CD4-positive, alpha-beta T cell treated with Interleukin-6 at 100 ng/mL for 8 hours (primary cell): ENCODE measurements at regions not wholly inside any gene's neighbourhood (a gene's known extent, or its start where the extent isn't known, plus 50 kb on each side); places are given as distances from the start of the nearest gene placed in this dataset.

Experiments used
- DNase-seq: peaks from one replicate; pipeline ENCODE4 v3.0.0-alpha.2; 2020; ENCODE audit warnings: mixed read lengths, low spot score

DNA sequence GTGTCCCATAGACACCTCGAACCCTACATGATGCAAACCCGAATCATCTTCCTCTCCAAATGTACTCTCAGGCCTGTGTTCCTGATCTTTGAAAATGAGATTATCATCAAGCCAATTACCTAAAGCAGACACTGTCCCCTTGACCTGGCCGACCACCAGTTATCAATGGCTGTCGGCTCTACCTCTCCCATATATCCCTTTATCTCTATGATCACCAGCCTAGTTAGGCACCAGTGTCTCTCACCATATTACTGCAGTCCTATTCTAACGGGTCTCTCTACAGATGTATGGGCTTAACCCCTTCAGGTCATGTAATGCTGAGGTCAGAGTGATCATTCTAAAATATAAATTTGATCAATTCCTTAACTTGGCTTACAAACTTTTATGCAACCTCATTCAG, 234.9 kb upstream of the MARCKS start:
- no peak for DNase-seq

DNA sequence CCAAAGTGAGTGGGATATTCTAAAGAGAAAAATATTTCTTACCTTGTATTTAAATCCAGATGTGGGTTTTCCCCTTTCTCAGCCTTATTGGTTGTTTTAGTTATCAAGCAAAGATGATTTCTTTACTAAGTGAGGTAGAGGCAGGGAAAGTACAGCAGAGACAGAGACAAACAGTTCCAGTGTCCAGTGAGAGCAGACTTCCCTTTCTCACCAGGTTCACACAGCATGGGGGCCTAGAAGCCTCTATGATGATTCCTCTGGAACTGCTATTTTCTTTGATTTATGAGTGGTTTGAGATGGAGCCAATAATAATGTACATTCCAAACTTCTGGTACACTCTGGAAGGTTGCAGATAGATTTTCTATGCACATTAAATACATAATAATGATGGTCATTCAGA, 234.0 kb upstream of the MARCKS start:
- no peak for DNase-seq

DNA sequence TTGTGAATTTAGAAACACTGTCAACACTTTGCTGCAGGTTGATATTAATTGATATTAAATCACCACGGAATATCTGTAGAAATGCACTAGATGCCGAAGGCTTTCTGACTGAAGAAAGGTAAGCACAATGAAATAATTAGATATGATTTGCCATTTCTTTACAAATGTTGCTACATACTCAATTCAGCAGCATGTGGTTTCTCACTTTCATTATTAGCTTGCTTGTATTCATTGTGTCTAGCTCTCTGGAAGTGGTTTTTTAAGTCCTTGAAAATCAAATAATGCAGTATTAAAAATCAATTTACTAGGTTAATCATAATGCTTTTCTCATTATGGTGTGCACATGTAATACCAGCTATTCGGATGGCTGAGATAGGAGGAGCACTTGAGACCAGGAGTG, 231.3 kb upstream of the MARCKS start:
- no peak for DNase-seq

DNA sequence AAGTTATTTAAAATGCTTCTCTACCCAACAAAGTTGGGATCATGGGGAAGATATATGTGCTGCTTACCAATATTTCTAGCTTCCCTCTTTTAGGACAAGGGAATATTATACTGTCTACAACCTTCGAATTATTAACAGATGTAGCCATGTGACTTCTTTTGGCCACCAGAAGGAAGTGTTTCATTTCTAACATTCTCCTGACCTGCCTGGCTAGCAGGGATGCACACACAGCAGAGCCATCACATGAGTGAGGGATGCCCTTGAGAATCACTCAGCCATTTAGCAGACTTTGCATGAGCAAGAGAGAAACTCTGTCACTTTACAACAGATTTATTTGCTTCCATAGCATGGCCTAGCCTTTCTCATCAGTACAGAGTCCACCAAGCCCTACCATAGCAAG, 230.7 kb upstream of the MARCKS start:
- no peak for DNase-seq

DNA sequence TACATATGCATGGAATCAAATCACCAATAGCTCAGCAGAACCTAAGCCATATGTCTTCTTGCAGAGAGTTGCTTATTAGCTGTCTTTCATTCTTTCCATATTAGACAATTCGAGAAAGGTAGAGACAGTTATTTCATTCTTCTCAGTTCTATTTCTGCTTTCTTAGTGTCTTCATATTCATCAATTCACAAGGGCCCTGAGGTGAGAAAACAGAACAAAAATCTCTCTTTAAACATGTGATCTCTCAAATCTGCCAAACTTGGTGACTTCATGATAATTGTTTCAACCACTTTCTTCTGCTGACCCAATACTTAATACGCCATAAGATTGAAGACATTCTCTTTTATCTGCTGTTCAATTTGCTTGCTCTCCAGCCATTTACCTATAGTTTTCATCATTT, 229.7 kb upstream of the MARCKS start:
- no peak for DNase-seq

DNA sequence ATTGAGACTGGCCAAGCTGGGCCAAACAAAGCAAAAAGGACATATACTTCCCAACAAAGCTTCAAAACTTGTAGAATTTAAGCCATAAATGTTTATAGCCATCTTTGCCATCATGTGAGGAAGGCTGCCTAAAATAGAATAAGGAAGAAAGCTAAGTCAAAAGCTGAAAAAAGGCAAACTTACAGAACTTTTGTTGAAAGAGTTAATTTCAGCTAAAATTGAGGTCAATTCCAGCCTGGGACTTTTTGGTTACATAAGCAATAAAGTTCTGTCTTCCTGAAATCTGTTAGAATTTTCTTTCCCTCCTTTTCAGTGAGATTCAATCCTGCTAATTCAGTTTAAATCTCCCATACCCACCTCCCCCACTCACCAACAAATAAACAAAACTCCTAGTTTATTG, 227.9 kb upstream of the MARCKS start:
- DNase-seq: no peak

DNA sequence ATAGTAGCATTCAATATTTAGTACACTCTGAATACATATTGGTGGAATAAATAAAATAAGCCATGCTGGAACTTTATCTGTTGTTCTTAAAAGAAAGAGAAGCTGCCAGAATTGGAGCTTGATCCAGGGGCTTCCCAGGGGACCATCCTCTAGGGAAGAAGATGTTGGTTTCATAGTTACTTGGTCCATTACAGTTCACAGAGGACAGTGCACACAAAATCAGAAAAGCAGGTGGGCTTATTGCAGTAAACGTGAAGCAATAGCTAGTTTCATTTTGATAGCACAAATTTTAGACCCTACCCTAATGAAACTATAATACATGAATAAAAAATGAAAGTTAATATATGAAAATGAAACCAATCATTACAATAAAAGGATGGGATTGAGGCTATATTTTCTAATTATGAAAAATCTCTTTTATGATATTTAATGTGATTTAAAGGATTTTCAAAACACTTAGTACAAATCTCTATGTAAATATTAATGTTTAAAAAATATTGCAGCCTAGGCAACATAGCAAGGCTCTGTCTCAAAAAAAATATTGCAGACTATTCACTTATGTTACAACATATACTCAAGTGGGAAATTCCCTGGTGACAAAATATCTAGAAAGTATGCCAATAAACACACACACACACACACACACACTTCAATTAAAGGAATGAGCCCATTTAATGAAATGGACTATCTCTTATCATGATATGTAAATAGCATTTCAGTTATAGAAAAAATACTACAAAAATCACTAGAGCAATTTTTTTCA, 227.0 kb upstream of the MARCKS start:
- no peak for DNase-seq

DNA sequence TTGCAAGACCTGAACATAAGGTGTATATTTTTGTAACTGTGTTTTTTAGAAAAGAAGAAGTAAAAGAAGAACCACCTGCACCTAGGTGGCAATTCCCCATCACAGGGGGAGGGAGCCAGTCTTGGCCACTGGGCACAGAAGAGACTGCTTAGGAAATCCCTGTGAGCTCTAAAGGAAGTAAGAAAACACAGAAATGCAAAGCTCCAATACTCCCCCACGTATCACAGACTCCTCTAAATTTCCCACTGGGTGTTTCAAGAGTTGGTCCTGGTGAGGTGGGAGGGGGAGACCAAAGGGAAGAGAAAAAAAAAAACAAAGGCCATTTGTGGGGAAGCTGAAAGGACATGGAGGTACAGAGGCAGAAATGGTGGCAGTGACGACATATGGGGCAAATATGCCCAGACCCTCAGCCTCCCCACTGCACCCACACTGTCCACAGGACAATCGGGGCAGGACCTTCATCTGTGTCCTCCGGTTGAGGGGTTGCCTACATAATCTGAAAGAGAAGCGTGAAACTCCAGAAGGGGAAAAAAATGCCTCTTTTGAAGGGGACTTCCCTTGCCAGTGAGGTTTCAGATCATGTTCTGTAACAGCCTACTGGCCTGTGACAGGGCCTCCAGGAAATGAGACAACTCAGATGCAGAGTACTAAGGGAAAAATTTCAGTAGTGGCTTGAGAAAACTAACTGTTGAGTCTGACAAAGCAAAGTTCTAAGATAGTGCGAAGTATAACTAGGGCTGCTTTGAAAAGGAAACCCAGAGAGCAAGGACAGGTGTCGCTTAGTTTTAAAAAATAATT, 226.2 kb upstream of the MARCKS start:
- DNase-seq: peak; percentile 9

DNA sequence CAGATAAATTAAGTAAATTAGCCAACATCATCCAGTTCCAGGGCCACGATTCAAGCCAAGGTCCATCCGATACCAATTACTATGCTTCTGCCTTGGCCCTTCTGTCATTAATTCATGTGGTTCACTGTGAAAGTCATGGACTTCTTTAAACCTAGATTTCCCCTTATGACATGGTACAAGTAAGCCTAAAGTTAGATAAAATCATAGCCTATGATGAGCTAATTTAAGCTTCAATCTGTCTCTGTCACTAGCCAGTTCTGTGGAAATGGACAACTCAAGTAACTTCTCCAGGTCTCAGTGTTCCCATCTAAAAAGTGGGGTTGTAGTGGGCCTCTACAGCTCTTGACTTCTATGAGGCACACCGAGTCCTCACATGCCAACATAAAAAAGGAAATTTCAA, 225.5 kb upstream of the MARCKS start:
- no peak for DNase-seq

DNA sequence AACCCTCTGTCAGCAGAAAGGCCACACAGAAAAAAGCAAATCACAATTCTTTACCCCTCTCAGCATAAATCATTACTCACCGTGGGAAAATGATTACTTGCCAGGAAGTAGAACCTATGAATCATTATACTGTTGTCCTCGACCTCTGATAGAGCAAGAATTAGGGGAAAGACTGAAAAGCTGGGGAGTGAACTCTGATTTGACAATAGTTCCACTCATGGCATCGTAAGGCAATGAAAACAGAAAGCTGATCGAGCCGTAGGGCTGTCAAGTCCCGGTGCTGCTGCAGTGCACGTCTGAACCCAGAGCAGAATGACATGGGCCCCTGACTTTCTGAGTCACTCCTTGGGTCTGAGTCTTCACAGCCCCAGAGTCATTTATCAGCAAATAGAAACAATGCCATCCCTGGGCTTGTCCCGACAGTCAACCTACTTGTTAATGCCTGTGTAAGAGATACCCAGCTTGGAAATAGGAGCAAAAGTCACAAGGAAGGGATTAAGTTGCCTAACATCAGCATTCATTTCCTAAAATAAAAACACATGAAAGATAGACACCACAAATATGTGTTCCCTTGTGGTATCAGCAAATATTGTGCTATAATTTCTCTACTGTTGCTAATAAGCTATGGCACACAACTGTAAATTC, 224.8 kb upstream of the MARCKS start:
- no peak for DNase-seq

DNA sequence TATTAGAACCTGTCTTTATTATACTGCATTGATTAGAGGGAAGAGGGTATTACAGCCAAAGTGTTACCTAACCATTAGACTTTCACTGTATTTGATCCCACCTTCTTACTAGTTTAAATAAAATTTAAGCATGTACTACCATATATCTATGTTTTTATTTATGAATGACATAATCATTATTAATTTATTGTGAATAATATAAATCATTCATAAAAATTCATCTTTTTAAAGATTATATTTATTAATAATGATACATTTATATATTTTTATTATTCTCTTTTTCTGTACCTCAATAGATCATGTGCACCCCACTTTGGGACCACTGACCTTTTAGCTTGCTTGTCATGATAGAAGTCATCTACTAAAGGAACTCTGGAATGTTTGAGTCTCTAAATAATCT, 223.5 kb upstream of the MARCKS start:
- no peak for DNase-seq

DNA sequence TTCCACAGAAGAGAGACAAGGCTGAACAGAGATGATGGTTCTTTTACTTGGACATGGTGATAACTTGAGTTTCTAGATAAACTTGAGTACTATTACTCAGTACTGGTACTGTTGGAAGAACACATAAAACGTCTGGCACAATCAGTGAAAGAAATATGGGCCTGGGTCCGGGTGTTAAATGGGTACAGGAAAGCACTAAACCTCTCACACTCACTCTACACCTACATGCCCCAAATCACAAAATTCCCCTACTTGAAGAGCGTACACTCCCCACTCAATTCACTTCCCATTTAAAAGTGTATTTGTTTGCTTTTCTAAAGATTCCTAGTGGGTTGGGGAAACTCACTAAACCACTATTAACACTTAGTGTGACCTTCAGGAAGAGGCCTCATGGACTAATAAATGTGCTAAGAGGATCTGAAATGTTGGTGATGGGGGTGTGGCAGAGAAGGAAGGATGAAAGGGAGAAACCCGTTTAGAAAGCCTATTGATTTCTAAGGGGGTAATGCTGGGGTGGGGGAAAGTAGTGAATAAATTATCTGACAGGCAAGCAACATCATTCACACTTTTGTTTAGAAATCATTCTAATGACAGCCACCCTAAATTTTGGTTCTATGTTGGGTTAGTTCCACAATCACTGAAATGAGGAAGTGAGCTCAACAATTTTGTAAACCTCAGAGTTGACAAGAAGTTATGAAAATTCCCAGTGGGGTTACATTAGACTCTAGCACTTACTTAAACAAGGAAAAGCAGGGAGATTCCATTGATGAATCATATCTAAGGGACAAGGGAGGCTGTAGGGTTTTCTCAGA, 222.6 kb upstream of the MARCKS start:
- DNase-seq: no peak

DNA sequence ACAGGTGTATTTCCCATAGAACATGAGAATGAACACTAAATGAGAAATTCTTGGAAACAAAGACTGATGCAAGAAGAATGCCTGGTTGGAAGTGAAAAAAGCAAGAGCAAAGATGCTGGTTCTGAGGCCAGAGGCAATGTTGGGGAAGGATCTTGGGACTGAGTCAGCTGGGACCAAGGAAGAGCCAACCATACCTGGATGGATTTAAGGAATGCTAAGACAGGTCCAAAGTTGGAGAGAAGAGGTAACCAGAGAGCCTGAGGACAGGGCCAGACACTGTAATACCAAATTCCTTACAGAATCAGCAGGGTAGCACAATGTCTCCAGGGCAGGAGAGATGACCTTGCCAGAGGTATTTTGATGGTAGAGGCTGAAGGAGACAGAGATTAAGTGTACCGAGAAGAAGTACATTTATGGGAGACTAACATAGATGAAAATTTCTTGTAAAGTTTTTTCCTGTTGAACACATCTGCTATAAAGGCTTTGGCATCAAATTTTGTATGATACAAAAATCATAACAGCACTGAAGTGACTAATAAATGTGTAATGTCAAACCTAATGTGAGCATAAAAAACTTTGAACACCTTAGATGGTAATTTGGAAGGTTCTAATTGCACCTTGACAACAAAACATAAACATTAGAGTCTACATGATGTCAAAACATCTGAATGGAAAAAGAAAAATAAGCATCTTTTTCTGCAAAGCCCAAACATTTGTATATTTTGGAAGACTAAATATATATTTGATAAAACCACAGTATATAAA, 221.7 kb upstream of the MARCKS start:
- no peak for DNase-seq

DNA sequence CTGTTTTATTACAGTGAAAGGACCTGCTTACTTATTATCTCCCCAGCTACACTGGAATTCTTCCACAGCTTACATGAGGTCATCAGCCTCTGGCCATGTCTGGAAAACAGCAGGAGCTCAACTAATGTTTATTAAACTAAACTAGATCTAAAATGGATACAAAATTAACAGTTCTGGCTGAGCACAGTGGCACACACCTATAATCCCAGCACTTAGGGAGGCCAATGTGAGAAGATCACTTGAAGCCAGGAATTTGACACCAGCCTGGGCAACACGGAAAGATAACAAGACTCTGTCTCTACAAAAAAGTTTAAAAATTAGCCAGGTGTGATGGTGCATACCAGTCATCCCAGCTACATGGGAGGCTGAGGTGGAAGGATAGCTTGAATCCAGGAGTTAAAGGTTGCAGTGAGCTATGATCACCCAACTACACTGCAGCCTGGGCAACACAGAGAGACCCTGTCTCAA, 220.8 kb upstream of the MARCKS start:
- DNase-seq: no peak

DNA sequence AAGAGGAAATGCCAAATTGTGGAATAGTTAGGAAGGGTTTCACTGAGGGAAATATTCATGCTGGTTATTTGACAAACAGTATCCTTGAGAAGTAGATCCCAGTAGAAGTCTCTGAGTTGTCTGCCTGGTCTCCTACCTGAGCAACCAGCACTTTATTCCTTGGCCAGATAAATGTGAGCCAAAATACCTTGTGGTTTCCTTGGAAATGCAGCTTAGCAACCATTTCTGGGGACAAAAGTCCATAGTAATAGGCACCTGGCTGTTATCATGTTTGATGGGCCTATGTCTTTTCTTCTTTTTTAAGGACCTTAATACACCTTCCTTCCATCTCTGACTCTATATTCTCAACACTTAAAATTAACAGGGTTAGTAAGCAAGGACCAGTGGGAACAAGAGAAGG, 217.1 kb upstream of the MARCKS start:
- DNase-seq: no peak

DNA sequence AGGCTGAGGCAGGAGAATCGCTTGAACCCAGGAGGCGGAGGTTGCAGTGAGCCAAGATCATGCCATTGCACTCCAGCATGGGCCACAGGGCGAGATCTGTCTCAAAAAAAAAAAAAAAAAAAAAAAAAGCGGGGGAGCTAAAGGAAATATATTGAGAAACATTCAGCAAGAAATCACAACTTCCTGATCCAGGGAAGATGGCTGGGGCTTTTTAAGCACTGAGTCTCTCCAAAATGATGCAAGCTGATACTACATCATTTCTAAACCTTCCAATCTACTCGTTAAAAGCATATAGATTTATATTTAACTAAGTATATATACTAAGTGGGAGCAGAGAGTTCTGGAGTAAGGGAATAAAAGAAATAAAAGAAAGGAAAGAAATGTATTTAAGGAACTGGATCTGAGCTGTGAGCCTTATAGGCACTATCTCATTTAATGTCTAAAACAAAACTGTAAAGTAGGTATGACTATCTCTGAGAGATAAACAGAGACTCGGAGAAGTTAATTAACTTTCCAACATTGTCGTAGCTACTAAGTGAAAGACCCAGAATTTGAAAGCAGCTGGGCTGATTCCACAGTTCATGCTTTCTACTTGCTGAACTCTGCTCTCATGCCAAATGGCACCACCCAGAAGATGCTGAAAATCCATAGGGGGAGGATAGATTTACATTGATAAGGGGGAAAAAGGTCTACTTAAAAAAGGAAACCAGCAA, 215.0 kb upstream of the MARCKS start:
- no peak for DNase-seq

DNA sequence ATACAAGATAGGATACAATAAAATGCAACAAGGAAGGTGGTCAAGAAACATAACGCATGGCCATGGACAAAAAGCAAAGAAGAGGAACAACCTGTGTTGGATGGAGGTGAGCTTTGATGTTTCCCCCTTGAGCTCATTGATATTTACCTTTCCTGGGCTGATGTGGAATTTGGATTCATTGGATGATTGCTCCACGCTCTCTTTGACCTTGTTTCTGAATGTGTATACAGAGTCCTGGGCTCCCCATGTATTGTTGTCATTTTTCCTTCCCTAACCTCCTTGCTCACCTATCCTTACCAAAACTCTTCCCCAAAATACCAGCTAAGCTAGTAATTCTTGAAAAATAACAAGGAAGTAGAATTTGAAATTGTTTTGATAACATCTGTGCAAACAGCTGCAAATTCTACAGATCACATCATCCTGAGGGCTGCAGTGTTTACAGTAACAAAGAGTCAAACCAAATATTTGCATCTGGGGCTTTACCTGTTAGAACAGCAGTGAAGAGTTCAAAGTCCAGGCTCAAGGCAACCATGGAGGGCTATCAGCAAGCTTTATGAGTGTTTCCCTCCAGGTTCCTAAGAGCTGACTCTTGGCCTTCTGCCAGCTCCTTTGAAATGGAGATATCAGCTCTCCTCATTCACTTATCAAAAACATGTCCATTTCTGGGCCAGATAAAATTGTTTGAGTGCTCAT, 214.3 kb upstream of the MARCKS start:
- DNase-seq: no peak

DNA sequence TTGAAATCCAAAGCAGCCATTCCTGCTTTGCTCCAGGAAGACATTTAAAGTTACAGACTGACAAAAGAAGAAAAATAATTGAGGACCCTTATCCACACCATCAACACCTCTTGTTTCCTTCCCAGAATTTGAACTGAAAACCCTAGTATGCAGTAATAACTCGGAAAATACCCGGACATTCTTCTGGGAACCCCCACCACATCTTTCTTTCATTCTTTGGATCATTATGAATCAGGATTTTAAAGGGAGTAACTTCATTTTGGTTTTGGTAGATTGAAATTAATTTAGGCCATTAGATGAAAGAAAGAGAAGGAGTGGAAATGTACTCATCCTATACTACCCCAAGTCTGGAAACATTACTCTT, 213.8 kb upstream of the MARCKS start:
- DNase-seq: no peak

DNA sequence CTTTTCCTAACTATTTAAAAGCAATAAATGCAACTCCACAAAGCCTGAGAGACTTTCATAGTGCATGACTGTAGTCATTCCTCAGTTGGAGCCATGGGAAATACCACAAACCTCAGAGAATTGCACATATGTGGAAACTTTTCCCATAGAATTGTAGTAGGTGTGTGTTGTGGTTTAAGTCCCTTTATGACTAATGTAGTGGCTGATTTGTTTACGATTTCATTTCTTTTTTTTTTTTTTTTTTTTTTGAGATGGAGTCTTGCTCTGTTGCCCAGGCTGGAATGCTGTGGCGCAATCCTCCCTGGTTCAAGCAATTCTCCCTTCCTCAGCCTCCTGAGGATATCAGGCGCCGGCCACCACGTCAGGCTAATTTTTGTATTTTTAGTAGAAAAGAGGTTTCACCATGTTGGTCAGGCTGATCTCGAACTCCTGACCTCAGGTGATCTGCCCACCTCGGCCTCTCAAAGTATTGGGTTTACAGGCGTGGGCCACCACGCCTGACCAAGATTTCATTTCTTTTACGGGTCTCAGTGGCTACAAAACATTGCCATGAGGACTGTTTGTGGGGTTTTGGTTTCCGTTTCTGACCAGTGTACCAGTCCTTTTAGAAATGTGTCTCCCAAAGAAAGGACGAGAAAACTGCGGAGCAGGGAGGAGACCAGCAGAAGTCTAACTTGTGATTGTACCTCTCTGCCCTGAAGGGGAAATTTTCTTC, 212.1 kb upstream of the MARCKS start:
- no peak for DNase-seq

DNA sequence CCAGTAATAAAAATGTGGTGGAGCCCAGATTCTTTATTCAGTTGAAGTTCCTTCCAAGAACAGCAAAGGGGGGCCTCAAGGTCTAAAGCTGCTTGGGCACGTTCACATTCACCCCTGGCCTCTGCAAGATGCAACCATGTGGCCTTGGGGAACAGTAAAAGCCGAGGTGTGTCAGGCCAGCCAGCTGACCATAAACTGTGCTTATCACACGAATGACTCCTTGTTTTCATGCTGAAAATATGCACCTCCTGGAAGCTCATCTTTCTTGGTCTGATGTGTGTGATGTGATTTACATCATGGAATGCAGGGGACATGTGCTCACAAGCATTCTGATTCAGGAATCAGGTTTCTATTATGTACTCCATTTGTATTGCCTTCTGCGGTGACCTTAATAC, 211.6 kb upstream of the MARCKS start:
- DNase-seq: no peak
